ENCODE measurements at regions not wholly inside any gene's neighbourhood (a gene's known extent, or its start where the extent isn't known, plus 50 kb on each side); places are given as distances from the start of the nearest gene placed in this dataset.
A peak's percentile ranks its signal among the peaks of the same experiment; 100 is the strongest.
"Not testable (repeated sequence)": the region's sequence is repeated elsewhere in the genome, so short reads cannot be mapped to it uniquely, and the experiment has no call there.

- DNase-seq (ENCODE audit: low read depth) = no peak
These were observed 185.8 kb upstream of the NR2F2 start for GRCh38 chr15:96144734-96145133.

GRCh38 chr15:96146726-96147125, 183.8 kb upstream of the NR2F2 start:
- no peak for DNase-seq (ENCODE audit: low read depth)

GRCh38 chr15:96147267-96147666, 183.2 kb upstream of the NR2F2 start:
- no peak for DNase-seq (ENCODE audit: low read depth)

- DNase-seq (ENCODE audit: low read depth) = no peak
These were observed 180.2 kb upstream of the NR2F2 start for GRCh38 chr15:96150254-96150653.

- DNase-seq (ENCODE audit: low read depth) = peak; percentile 15
These were observed 178.8 kb upstream of the NR2F2 start for GRCh38 chr15:96151749-96152148.

GRCh38 chr15:96153929-96154328, 176.6 kb upstream of the NR2F2 start:
- no peak for DNase-seq (ENCODE audit: low read depth)

GRCh38 chr15:96158938-96159337, 171.6 kb upstream of the NR2F2 start:
- no peak for DNase-seq (ENCODE audit: low read depth)

- DNase-seq (ENCODE audit: low read depth) = no peak
These were observed 170.2 kb upstream of the NR2F2 start for GRCh38 chr15:96160269-96160668.

GRCh38 chr15:96160800-96161199, 169.7 kb upstream of the NR2F2 start:
- DNase-seq (ENCODE audit: low read depth) = no peak

- no peak for DNase-seq (ENCODE audit: low read depth)
These were observed 168.2 kb upstream of the NR2F2 start for GRCh38 chr15:96162322-96162721.

GRCh38 chr15:96165081-96165480, 165.4 kb upstream of the NR2F2 start:
- no peak for DNase-seq (ENCODE audit: low read depth)

GRCh38 chr15:96165775-96166174, 164.7 kb upstream of the NR2F2 start:
- DNase-seq (ENCODE audit: low read depth) = no peak

GRCh38 chr15:96166223-96167200, 164.0 kb upstream of the NR2F2 start:
- no peak for DNase-seq (ENCODE audit: low read depth)

- not testable (repeated sequence) for DNase-seq (ENCODE audit: low read depth)
These were observed 159.9 kb upstream of the NR2F2 start for GRCh38 chr15:96170616-96170978.

- DNase-seq (ENCODE audit: low read depth) = no peak
These were observed 159.3 kb upstream of the NR2F2 start for GRCh38 chr15:96170979-96171739.

- DNase-seq (ENCODE audit: low read depth) = no peak
These were observed 158.6 kb upstream of the NR2F2 start for GRCh38 chr15:96171853-96172296.

- DNase-seq (ENCODE audit: low read depth) = no peak
These were observed 158.1 kb upstream of the NR2F2 start for GRCh38 chr15:96172417-96172816.

GRCh38 chr15:96176831-96177230, 153.7 kb upstream of the NR2F2 start:
- no peak for DNase-seq (ENCODE audit: low read depth)

GRCh38 chr15:96177279-96177678, 153.2 kb upstream of the NR2F2 start:
- no peak for DNase-seq (ENCODE audit: low read depth)

GRCh38 chr15:96180087-96180748, 150.3 kb upstream of the NR2F2 start:
- no peak for DNase-seq (ENCODE audit: low read depth)

- no peak for DNase-seq (ENCODE audit: low read depth)
These were observed 149.3 kb upstream of the NR2F2 start for GRCh38 chr15:96181217-96181616.

GRCh38 chr15:96181873-96182301, 148.6 kb upstream of the NR2F2 start:
- DNase-seq (ENCODE audit: low read depth) = peak; percentile 84
